HFF-Myc (cell line): ENCODE measurements at regions not wholly inside any gene's neighbourhood (a gene's known extent, or its start where the extent isn't known, plus 50 kb on each side); places are given as distances from the start of the nearest gene placed in this dataset.

Experiments
- DNase-seq: peaks from one replicate; pipeline ENCODE4 v3.0.0-alpha.2; 2011; ENCODE audit warnings: low read depth; ENCODE audit errors: extremely low read depth
- H3K4me3 ChIP-seq: replicated peaks from 2 replicates; pipeline ENCODE4 v1.5.1; 2011; ENCODE audit warnings: low read depth, mild to moderate bottlenecking, control low read depth, low read length
- CTCF ChIP-seq: IDR thresholded peaks from 2 replicates; pipeline ENCODE4 v1.5.1; 2012; ENCODE audit warnings: mild to moderate bottlenecking, low read depth, low read length, control low read depth; ENCODE audit errors: missing control alignments

GRCh38 chr2:88261725-88262124 lies 91.6 kb downstream of the THNSL2 start:
- DNase-seq, result no peak
- no peak for TF ChIP-seq CTCF
- no peak overlapping the region for H3K4me3 ChIP-seq

GRCh38 chr2:88258208-88258607 lies 88.1 kb downstream of the THNSL2 start:
- DNase-seq, result no peak
- H3K4me3 ChIP-seq, result no peak overlapping the region

GRCh38 chr2:88254437-88255091 lies 84.4 kb downstream of the THNSL2 start:
- no peak for TF ChIP-seq CTCF
- no peak overlapping the region for H3K4me3 ChIP-seq
- DNase-seq, result no peak

More at GRCh38 chr2:88258208-88258607, 88.1 kb downstream of the THNSL2 start:
- TF ChIP-seq CTCF, result no peak

GRCh38 chr2:88253997-88254396 lies 83.9 kb downstream of the THNSL2 start:
- DNase-seq, result no peak
- no peak for TF ChIP-seq CTCF
- H3K4me3 ChIP-seq, result no peak overlapping the region

GRCh38 chr2:88253375-88253774 lies 83.2 kb downstream of the THNSL2 start:
- no peak for DNase-seq
- TF ChIP-seq CTCF, result no peak
- no peak overlapping the region for H3K4me3 ChIP-seq

- no peak for TF ChIP-seq CTCF
- no peak overlapping the region for H3K4me3 ChIP-seq
- no peak for DNase-seq
Measured at GRCh38 chr2:88252646-88253045, 82.5 kb downstream of the THNSL2 start.

- TF ChIP-seq CTCF, result no peak
- DNase-seq, result no peak
- H3K4me3 ChIP-seq, result no peak overlapping the region
Measured at GRCh38 chr2:88252111-88252510, 82.0 kb downstream of the THNSL2 start.
